SK-N-SH treated with all-trans-retinoic acid at 6 μM for 48 hours (cell line): ENCODE measurements at regions not wholly inside any gene's neighbourhood (a gene's known extent, or its start where the extent isn't known, plus 50 kb on each side); places are given as distances from the start of the nearest gene placed in this dataset.

ENCODE experiments used
- ATAC-seq: fragments of 200-7000 bp; cut with Tn5 transposase; 3 replicates; pipeline ENCODE4 v1.9.1; 2020; ENCODE audit warnings: mild to moderate bottlenecking, moderate library complexity
- ARNTL ChIP-seq: fragments of 450-650 bp; formaldehyde crosslinking; IDR thresholded peaks from 2 replicates; pipeline ENCODE4 v1.5.0; 2020; ENCODE audit warnings: low read depth, mild to moderate bottlenecking, moderate library complexity, borderline replicate concordance
- BACH2 ChIP-seq: fragments of 250-450 bp; sonication (Bioruptor Pico); IDR thresholded peaks from 2 replicates; pipeline ENCODE4 v1.9.0; 2021; ENCODE audit warnings: mild to moderate bottlenecking, borderline replicate concordance
- CSDC2 ChIP-seq: fragments of 250-450 bp; sonication (Bioruptor Pico); IDR thresholded peaks from 2 replicates; pipeline ENCODE4 v1.5.0; 2020; ENCODE audit warnings: mild to moderate bottlenecking, moderate library complexity
- CSRNP3 ChIP-seq: fragments of 250-450 bp; sonication (Bioruptor Pico); IDR thresholded peaks from 2 replicates; pipeline ENCODE4 v1.5.1; 2021; ENCODE audit warnings: mild to moderate bottlenecking, moderate library complexity
- GLIS3 ChIP-seq: fragments of 250-450 bp; sonication (Bioruptor Pico); IDR thresholded peaks from 2 replicates; pipeline ENCODE4 v1.5.0; 2020; ENCODE audit warnings: mild to moderate bottlenecking, moderate library complexity
- ISL1 ChIP-seq: fragments of 250-450 bp; sonication (Bioruptor Pico); IDR thresholded peaks from 2 replicates; pipeline ENCODE4 v2.1.2; 2022; ENCODE audit warnings: mild to moderate bottlenecking, moderate library complexity
- OSR1 ChIP-seq: fragments of 250-450 bp; sonication (Bioruptor Pico); IDR thresholded peaks from 2 replicates; pipeline ENCODE4 v1.8.0; 2022; ENCODE audit warnings: moderate library complexity, mild to moderate bottlenecking, inconsistent platforms
- PATZ1 ChIP-seq: fragments of 250-450 bp; sonication (Bioruptor Pico); IDR thresholded peaks from 2 replicates; pipeline ENCODE4 v1.8.0; 2020; ENCODE audit warnings: mild to moderate bottlenecking, moderate library complexity, borderline replicate concordance
- POU6F1 ChIP-seq: fragments of 250-450 bp; sonication (Bioruptor Pico); IDR thresholded peaks from 2 replicates; pipeline ENCODE4 v1.8.0; 2021; ENCODE audit warnings: low read depth, mild to moderate bottlenecking, moderate library complexity, borderline replicate concordance
- PPARA ChIP-seq: fragments of 250-450 bp; sonication (Bioruptor Pico); IDR thresholded peaks from 2 replicates; pipeline ENCODE4 v1.5.0; 2020; ENCODE audit warnings: mild to moderate bottlenecking, borderline replicate concordance
- SNAI2 ChIP-seq: fragments of 250-450 bp; sonication (Bioruptor Pico); IDR thresholded peaks from 2 replicates; pipeline ENCODE4 v1.5.0; 2020; ENCODE audit warnings: mild to moderate bottlenecking, moderate library complexity
- TCF4 ChIP-seq: fragments of 250-450 bp; sonication (Bioruptor Pico); IDR thresholded peaks from 2 replicates; pipeline ENCODE4 v1.8.0; 2021; ENCODE audit warnings: mild to moderate bottlenecking, moderate library complexity, borderline replicate concordance
- TOX ChIP-seq: fragments of 250-450 bp; sonication (Bioruptor Pico); IDR thresholded peaks from 2 replicates; pipeline ENCODE4 v1.8.0; 2021; ENCODE audit warnings: mild to moderate bottlenecking, moderate library complexity, borderline replicate concordance
- TSHZ2 ChIP-seq: fragments of 250-450 bp; sonication (Bioruptor Pico); IDR thresholded peaks from 2 replicates; pipeline ENCODE4 v1.5.0; 2020; ENCODE audit warnings: mild to moderate bottlenecking, moderate library complexity
- ZC3H10 ChIP-seq: fragments of 250-450 bp; sonication (Bioruptor Pico); IDR thresholded peaks from 2 replicates; pipeline ENCODE4 v1.5.1; 2021; ENCODE audit warnings: mild to moderate bottlenecking, moderate library complexity
- ZFP30 ChIP-seq: fragments of 450-650 bp; formaldehyde crosslinking; IDR thresholded peaks from 2 replicates; pipeline ENCODE4 v1.5.0; 2022; ENCODE audit warnings: mild to moderate bottlenecking, moderate library complexity
- ZNF565 ChIP-seq: fragments of 450-650 bp; formaldehyde crosslinking; conservative IDR thresholded peaks from 2 replicates; pipeline ENCODE4 v1.5.0; 2020; ENCODE audit warnings: low read depth, mild to moderate bottlenecking, moderate library complexity
- ZNF70 ChIP-seq: fragments of 450-650 bp; formaldehyde crosslinking; IDR thresholded peaks from 2 replicates; pipeline ENCODE4 v1.5.0; 2020; ENCODE audit warnings: mild to moderate bottlenecking, moderate library complexity
- ZNF8 ChIP-seq: fragments of 450-650 bp; formaldehyde crosslinking; IDR thresholded peaks from 2 replicates; pipeline ENCODE4 v1.5.0; 2020; ENCODE audit warnings: mild to moderate bottlenecking, moderate library complexity

GRCh38 chr15:70280781-70281180, 183.1 kb upstream of the TLE3 start:
- TF ChIP-seq CSRNP3 (no peak), POU6F1 (CRISPR knock-in tag) (no peak), GLIS3 (CRISPR knock-in tag) (no peak), CSDC2 (CRISPR knock-in tag) (no peak), TOX (CRISPR knock-in tag) (no peak), ISL1 (no peak), SNAI2 (no peak), OSR1 (CRISPR knock-in tag) (no peak), ZNF565 (CRISPR knock-in tag) (no peak), TCF4 (CRISPR knock-in tag) (no peak), BACH2 (CRISPR knock-in tag) (no peak), ZNF70 (no peak), ZFP30 (CRISPR knock-in tag) (no peak), PPARA (CRISPR knock-in tag) (no peak), ZC3H10 (CRISPR knock-in tag) (no peak), TSHZ2 (CRISPR knock-in tag) (no peak)
- no peak for ATAC-seq

- TF ChIP-seq CSDC2 (CRISPR knock-in tag) (no peak), GLIS3 (CRISPR knock-in tag) (no peak), ZNF8 (CRISPR knock-in tag) (no peak), ZNF70 (no peak)
- ATAC-seq: no peak
Measured at GRCh38 chr15:70279096-70279495, 181.4 kb upstream of the TLE3 start.

- TF ChIP-seq ZFP30 (CRISPR knock-in tag) (no peak), TCF4 (CRISPR knock-in tag) (no peak), TSHZ2 (CRISPR knock-in tag) (no peak), ZNF8 (CRISPR knock-in tag) (no peak), PATZ1 (CRISPR knock-in tag) (no peak), GLIS3 (CRISPR knock-in tag) (no peak), PPARA (CRISPR knock-in tag) (no peak), POU6F1 (CRISPR knock-in tag) (no peak), ARNTL (CRISPR knock-in tag) (no peak)
- no peak for ATAC-seq
Measured at GRCh38 chr15:70278644-70279043, 180.9 kb upstream of the TLE3 start.
